Lower leg skin (tissue), 3 donors: ENCODE measurements at regions not wholly inside any gene's neighbourhood (a gene's known extent, or its start where the extent isn't known, plus 50 kb on each side); places are given as distances from the start of the nearest gene placed in this dataset.

Source experiments
- POLR2A ChIP-seq, 2 donors: fragments of 450-650 bp; IDR thresholded peaks; one replicate each; pipeline ENCODE4 v1.6.1; 2016 to 2017; ENCODE audit warnings: antibody characterized with exemption in 2 of 2, mild to moderate bottlenecking in 1 of 2, moderate library complexity in 1 of 2
- TF ChIP-seq, protein P1 (sequence below), 3 donors: fragments of 450-650 bp; IDR thresholded peaks; one replicate each; pipeline ENCODE4 v1.5.1; 2016; ENCODE audit warnings: antibody characterized with exemption in 3 of 3, mild to moderate bottlenecking in 3 of 3, moderate library complexity in 2 of 3

GRCh38 chr13:79786176-79786575 is 305.2 kb downstream of the NDFIP2 start:
- TF ChIP-seq, protein P1, sequence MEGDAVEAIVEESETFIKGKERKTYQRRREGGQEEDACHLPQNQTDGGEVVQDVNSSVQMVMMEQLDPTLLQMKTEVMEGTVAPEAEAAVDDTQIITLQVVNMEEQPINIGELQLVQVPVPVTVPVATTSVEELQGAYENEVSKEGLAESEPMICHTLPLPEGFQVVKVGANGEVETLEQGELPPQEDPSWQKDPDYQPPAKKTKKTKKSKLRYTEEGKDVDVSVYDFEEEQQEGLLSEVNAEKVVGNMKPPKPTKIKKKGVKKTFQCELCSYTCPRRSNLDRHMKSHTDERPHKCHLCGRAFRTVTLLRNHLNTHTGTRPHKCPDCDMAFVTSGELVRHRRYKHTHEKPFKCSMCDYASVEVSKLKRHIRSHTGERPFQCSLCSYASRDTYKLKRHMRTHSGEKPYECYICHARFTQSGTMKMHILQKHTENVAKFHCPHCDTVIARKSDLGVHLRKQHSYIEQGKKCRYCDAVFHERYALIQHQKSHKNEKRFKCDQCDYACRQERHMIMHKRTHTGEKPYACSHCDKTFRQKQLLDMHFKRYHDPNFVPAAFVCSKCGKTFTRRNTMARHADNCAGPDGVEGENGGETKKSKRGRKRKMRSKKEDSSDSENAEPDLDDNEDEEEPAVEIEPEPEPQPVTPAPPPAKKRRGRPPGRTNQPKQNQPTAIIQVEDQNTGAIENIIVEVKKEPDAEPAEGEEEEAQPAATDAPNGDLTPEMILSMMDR (IDR thresholded peaks at IDR 0.05), result no peak
- TF ChIP-seq POLR2A (IDR thresholded peaks at IDR 0.05), result no peak
